ENCODE measurements at regions not wholly inside any gene's neighbourhood (a gene's known extent, or its start where the extent isn't known, plus 50 kb on each side); places are given as distances from the start of the nearest gene placed in this dataset.
A peak's percentile ranks its signal among the peaks of the same experiment; 100 is the strongest.
"Not testable (repeated sequence)": the region's sequence is repeated elsewhere in the genome, so short reads cannot be mapped to it uniquely, and the experiment has no call there.

- H3K4me3 ChIP-seq: no peak overlapping the region
- ATAC-seq: no peak
- intact Hi-C loops (cut with DNase I, micrococcal nuclease): no loop called here
- no peak for TF ChIP-seq CTCF (IDR thresholded peaks at IDR 0.05)
- H3K4me1 ChIP-seq (ENCODE audit: low read depth): no peaks in the 10 kb centered on the region
- no peaks in the 10 kb centered on the region for H3K9me3 ChIP-seq
- no peaks in the 10 kb centered on the region for H3K36me3 ChIP-seq (ENCODE audit: low read depth)
- DNase-seq: no peak
Observed at GRCh38 chrX:102846544-102847236, 90.4 kb upstream of the RAB40AL start.

- Histone ChIP-seq H3K36me3 (ENCODE audit: low read depth) (no peaks in the 10 kb centered on the region), H3K4me3 (no peak overlapping the region), H3K9me3 (no peaks in the 10 kb centered on the region), H3K4me1 (ENCODE audit: low read depth) (no peaks in the 10 kb centered on the region)
- no peak for TF ChIP-seq CTCF (IDR thresholded peaks at IDR 0.05)
- intact Hi-C loops (cut with DNase I, micrococcal nuclease): no loop called here
- no peak for ATAC-seq
- no peak for DNase-seq
Observed at GRCh38 chrX:102847362-102847761, 89.7 kb upstream of the RAB40AL start.

- H3K9me3 ChIP-seq: no peaks in the 10 kb centered on the region
- no peaks in the 10 kb centered on the region for H3K36me3 ChIP-seq (ENCODE audit: low read depth)
- ATAC-seq (no peak), DNase-seq (no peak)
- H3K4me1 ChIP-seq (ENCODE audit: low read depth): no peaks in the 10 kb centered on the region
- no peak overlapping the region for H3K4me3 ChIP-seq
- TF ChIP-seq CTCF (IDR thresholded peaks at IDR 0.05): no peak
- intact Hi-C loops (cut with DNase I, micrococcal nuclease): no loop called here
Observed at GRCh38 chrX:102849396-102849795, 87.7 kb upstream of the RAB40AL start.

- ATAC-seq; H3K4me1 ChIP-seq (ENCODE audit: low read depth); H3K4me3 ChIP-seq; intact Hi-C loops (cut with DNase I, micrococcal nuclease); H3K36me3 ChIP-seq (ENCODE audit: low read depth); H3K9me3 ChIP-seq: not testable (repeated sequence)
- peak in 1 of 3 donors; percentile 1 for DNase-seq
Observed at GRCh38 chrX:102858826-102859549, 78.1 kb upstream of the RAB40AL start.

- intact Hi-C loops (cut with DNase I, micrococcal nuclease): no loop called here
- no peak for ATAC-seq
Observed at GRCh38 chrX:102859550-102859871, 77.6 kb upstream of the RAB40AL start.

More at GRCh38 chrX:102859550-102859871, 77.6 kb upstream of the RAB40AL start:
- TF ChIP-seq CTCF (IDR thresholded peaks at IDR 0.05): no peak
- DNase-seq: no peak
- no peaks in the 10 kb centered on the region for H3K4me1 ChIP-seq (ENCODE audit: low read depth)
- H3K9me3 ChIP-seq: no peaks in the 10 kb centered on the region
- H3K36me3 ChIP-seq (ENCODE audit: low read depth): no peaks in the 10 kb centered on the region
- H3K4me3 ChIP-seq: no peak overlapping the region

All from mucosa of descending colon (tissue), 3 donors.